Naive thymus-derived CD4-positive, alpha-beta T cell (primary cell): ENCODE measurements at regions not wholly inside any gene's neighbourhood (a gene's known extent, or its start where the extent isn't known, plus 50 kb on each side); places are given as distances from the start of the nearest gene placed in this dataset.

Experiments used
- ATAC-seq: fragments of 150-1000 bp; cut with Tn5 transposase; 2 replicates; pipeline ENCODE4 v1.10.0; 2021; ENCODE audit warnings: mild to moderate bottlenecking, moderate library complexity
- CTCF ChIA-PET: fragments of 350-600 bp; sonication (Branson Sonifier 250); formaldehyde crosslinking; loops from one replicate; lab custom pipeline; 2021; ENCODE audit warnings: antibody characterized with exemption; lab: Charles Lee
- POLR2A ChIA-PET: fragments of 350-600 bp; sonication (Branson Sonifier 250); formaldehyde crosslinking; loops from one replicate; lab custom pipeline; 2021; ENCODE audit warnings: antibody characterized with exemption, inconsistent platforms; lab: Charles Lee
- DNase-seq, 9 donors: peaks; one replicate each; pipeline versions ENCODE4 v3.0.0 to v3.0.0-alpha.2; 2020 to 2022; ENCODE audit warnings: mixed read lengths in 1 of 9
- H3K27ac ChIP-seq: one replicate; pipeline ENCODE4 v1.7.0; 2013; ENCODE audit warnings: mild to moderate bottlenecking, low read depth, low read length, moderate library complexity
- H3K27me3 ChIP-seq, 2 donors: one replicate each; pipeline ENCODE4 v1.7.0; 2013; ENCODE audit warnings: low read length in 2 of 2, mild to moderate bottlenecking in 2 of 2, moderate library complexity in 2 of 2; ENCODE audit not compliant: control insufficient read depth in 2 of 2, insufficient read depth in 2 of 2
- H3K36me3 ChIP-seq, 3 experiments: 1 replicate in 2 of 3; 2 replicates in 1 of 3; pipeline ENCODE4 v1.7.0; 2013; ENCODE audit warnings: low read length in 3 of 3, mild to moderate bottlenecking in 3 of 3, moderate library complexity in 1 of 3; ENCODE audit not compliant: insufficient read depth in 3 of 3, control insufficient read depth in 2 of 3
- H3K4me1 ChIP-seq, 2 donors: one replicate each; pipeline ENCODE4 v1.7.0; 2013; ENCODE audit warnings: low read length in 2 of 2, mild to moderate bottlenecking in 2 of 2, moderate library complexity in 1 of 2; ENCODE audit not compliant: control insufficient read depth in 2 of 2, insufficient read depth in 2 of 2
- H3K4me3 ChIP-seq: 2 replicates; pipeline ENCODE4 v1.7.0; 2013; ENCODE audit warnings: mild to moderate bottlenecking, low read length
- H3K9me3 ChIP-seq, 3 experiments: 1 replicate in 2 of 3; 2 replicates in 1 of 3; pipeline ENCODE4 v1.7.0; 2013; ENCODE audit warnings: low read length in 3 of 3; ENCODE audit not compliant: control insufficient read depth in 2 of 3
- H3K27ac Mint-ChIP-seq, 9 donors: one replicate each; pipeline ENCODE4 v1.8.0; 2020 to 2022; ENCODE audit warnings: mixed read lengths in 9 of 9, mild to moderate bottlenecking in 8 of 9, moderate library complexity in 5 of 9, inconsistent platforms in 2 of 9
- H3K27me3 Mint-ChIP-seq, 5 donors: one replicate each; pipeline ENCODE4 v1.8.0; 2021 to 2022; ENCODE audit warnings: mixed read lengths in 5 of 5, mild to moderate bottlenecking in 1 of 5
- H3K36me3 Mint-ChIP-seq, 5 donors: one replicate each; pipeline ENCODE4 v1.8.0; 2020 to 2022; ENCODE audit warnings: mixed read lengths in 5 of 5, mild to moderate bottlenecking in 3 of 5, inconsistent platforms in 1 of 5
- H3K4me1 Mint-ChIP-seq, 7 donors: one replicate each; pipeline ENCODE4 v1.8.0; 2020 to 2022; ENCODE audit warnings: mixed read lengths in 7 of 7, mild to moderate bottlenecking in 3 of 7, inconsistent platforms in 1 of 7
- H3K4me3 Mint-ChIP-seq, 10 donors: one replicate each; pipeline ENCODE4 v1.8.0; 2020 to 2022; ENCODE audit warnings: mild to moderate bottlenecking in 10 of 10, mixed read lengths in 10 of 10, moderate library complexity in 6 of 10, inconsistent platforms in 2 of 10
- H3K9me3 Mint-ChIP-seq, 11 donors: one replicate each; pipeline ENCODE4 v1.8.0; 2020 to 2022; ENCODE audit warnings: mixed read lengths in 11 of 11, mild to moderate bottlenecking in 4 of 11, inconsistent platforms in 1 of 11, moderate library complexity in 1 of 11
- intact Hi-C, 2 donors: fragments of 100-400 bp; cut with micrococcal nuclease; formaldehyde crosslinking; loops; one replicate each; pipeline ENCODE4 v1.15.1; 2023

- H3K36me3 ChIP-seq, result no peaks in the 10 kb centered on the region
- POLR2A ChIA-PET, result no interaction called here
- H3K4me1 ChIP-seq, result no peaks in the 10 kb centered on the region
- H3K27me3 ChIP-seq, result no peaks in the 10 kb centered on the region
- ATAC-seq (no peak), DNase-seq (no peak)
- Mint-ChIP-seq H3K9me3 (peaks cover 0 to 10% (median 0%) of the 10 kb centered on the region in 11 donors), H3K27me3 (peaks cover 0 to 42% (median 8%) of the 10 kb centered on the region in 5 donors), H3K36me3 (peaks cover 0 to 5% (median 0%) of the 10 kb centered on the region in 5 donors), H3K4me1 (no peaks in the 10 kb centered on the region), H3K4me3 (no peak overlapping the region), H3K27ac (no peak overlapping the region)
- H3K27ac ChIP-seq, result no peak overlapping the region
- no peak overlapping the region for H3K4me3 ChIP-seq
- intact Hi-C loops, result no loop called here
- CTCF ChIA-PET, result no interaction called here
- H3K9me3 ChIP-seq, result no peaks in the 10 kb centered on the region
Measured at GRCh38 chr10:6944436-6944835, 364.4 kb upstream of the PRKCQ start.

DNA sequence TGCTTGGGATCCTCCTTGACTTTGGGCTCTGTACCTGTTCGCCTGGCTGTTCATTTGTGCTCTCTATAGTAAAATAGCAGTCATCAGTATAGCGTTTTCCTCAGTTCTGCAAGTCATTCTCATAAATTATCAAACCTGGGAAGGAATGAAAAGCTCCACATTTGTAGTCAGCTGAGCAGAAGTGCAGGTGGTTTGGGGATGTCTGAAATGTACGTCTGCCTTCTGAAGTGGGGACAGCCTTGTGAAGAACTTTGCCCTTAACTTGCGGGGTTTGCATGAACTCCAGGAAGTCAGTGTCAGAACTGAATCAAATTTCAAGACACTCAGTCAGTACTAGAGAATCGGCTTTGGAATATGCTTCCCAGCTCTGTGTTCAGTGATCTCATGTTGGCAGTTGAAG lies 358.3 kb upstream of the PRKCQ start:
- no peaks in the 10 kb centered on the region for H3K4me1 ChIP-seq
- H3K9me3 Mint-ChIP-seq, result peaks cover 0 to 16% (median 5%) of the 10 kb centered on the region in 11 donors
- POLR2A ChIA-PET, result no interaction called here
- no peak overlapping the region for H3K4me3 Mint-ChIP-seq
- no peak overlapping the region for H3K27ac Mint-ChIP-seq
- CTCF ChIA-PET, result interaction anchor here (0.7 kb wide), 1 partner anchor 80 kb away, joined by 3 read pairs; no protein-coding TSS in a partner anchor
- peaks cover 0 to 9% (median 4%) of the 10 kb centered on the region in 5 donors for H3K36me3 Mint-ChIP-seq
- peaks cover 0 to 37% (median 4%) of the 10 kb centered on the region in 5 donors for H3K27me3 Mint-ChIP-seq
- intact Hi-C loops, result no loop called here
- H3K36me3 ChIP-seq, result no peaks in the 10 kb centered on the region
- H3K9me3 ChIP-seq, result no peaks in the 10 kb centered on the region
- no peak for ATAC-seq
- no peaks in the 10 kb centered on the region for H3K4me1 Mint-ChIP-seq
- no peak for DNase-seq
- H3K27me3 ChIP-seq, result no peaks in the 10 kb centered on the region
- no peak overlapping the region for H3K4me3 ChIP-seq
- H3K27ac ChIP-seq, result no peak overlapping the region

- Histone ChIP-seq H3K9me3 (no peaks in the 10 kb centered on the region), H3K4me3 (no peak overlapping the region), H3K27me3 (no peaks in the 10 kb centered on the region), H3K27ac (no peak overlapping the region), H3K4me1 (no peaks in the 10 kb centered on the region), H3K36me3 (no peaks in the 10 kb centered on the region)
- peaks cover 0 to 16% (median 5%) of the 10 kb centered on the region in 11 donors for H3K9me3 Mint-ChIP-seq
- no peak overlapping the region for H3K27ac Mint-ChIP-seq
- no peak overlapping the region for H3K4me3 Mint-ChIP-seq
- H3K36me3 Mint-ChIP-seq, result peaks cover 0 to 9% (median 4%) of the 10 kb centered on the region in 5 donors
- ChIA-PET POLR2A (no interaction called here), CTCF (no interaction called here)
- DNase-seq (no peak), ATAC-seq (no peak)
- intact Hi-C loops, result no loop called here
- H3K27me3 Mint-ChIP-seq, result peaks cover 0 to 35% (median 4%) of the 10 kb centered on the region in 5 donors
- H3K4me1 Mint-ChIP-seq, result no peaks in the 10 kb centered on the region
Measured at GRCh38 chr10:6936931-6937330, 356.9 kb upstream of the PRKCQ start.

- no peaks in the 10 kb centered on the region for H3K27me3 ChIP-seq
- peak overlapping the region in 2 of 9 donors; percentile 23 to 53 for H3K27ac Mint-ChIP-seq
- H3K4me1 ChIP-seq, result peaks cover 26 to 46% of the 10 kb centered on the region in 2 donors
- H3K36me3 ChIP-seq, result no peaks in the 10 kb centered on the region
- peaks cover 0 to 10% (median 4%) of the 10 kb centered on the region in 5 donors for H3K27me3 Mint-ChIP-seq
- intact Hi-C loops, result loop anchor here (2.0 to 10.0 kb wide), 4 partner anchors 46 to 514 kb away; no protein-coding TSS in a partner anchor
- ATAC-seq (no peak), DNase-seq (no peak)
- peaks cover 0 to 1% (median 0%) of the 10 kb centered on the region in 11 donors for H3K9me3 Mint-ChIP-seq
- H3K9me3 ChIP-seq, result no peaks in the 10 kb centered on the region
- CTCF ChIA-PET, result interaction anchor here (0.6 to 1.4 kb wide), 2 partner anchors 9 to 483 kb away, joined by 3 to 5 read pairs; no protein-coding TSS in a partner anchor
- peak overlapping the region in 2 of 10 donors; percentile 1 to 35 for H3K4me3 Mint-ChIP-seq
- H3K4me3 ChIP-seq, result no peak overlapping the region
- POLR2A ChIA-PET, result no interaction called here
- peaks cover 0 to 5% (median 0%) of the 10 kb centered on the region in 5 donors for H3K36me3 Mint-ChIP-seq
- no peak overlapping the region for H3K27ac ChIP-seq
- peaks cover 25 to 46% (median 34%) of the 10 kb centered on the region in 7 donors for H3K4me1 Mint-ChIP-seq
Measured at GRCh38 chr10:6929148-6929830, 349.2 kb upstream of the PRKCQ start.

- peak overlapping the region; percentile 39 for H3K4me3 ChIP-seq
- H3K27me3 Mint-ChIP-seq, result peaks cover 0 to 10% (median 4%) of the 10 kb centered on the region in 5 donors
- no peaks in the 10 kb centered on the region for H3K36me3 ChIP-seq
- no peaks in the 10 kb centered on the region for H3K27me3 ChIP-seq
- H3K9me3 ChIP-seq, result no peaks in the 10 kb centered on the region
- ChIA-PET CTCF (interaction anchor here (0.6 to 1.4 kb wide), 3 partner anchors 8 to 484 kb away, joined by 3 to 5 read pairs (median 4); no protein-coding TSS in a partner anchor), POLR2A (interaction anchor here (0.6 kb wide), 1 partner anchor 234 kb away, joined by 3 read pairs; no protein-coding TSS in a partner anchor)
- intact Hi-C loops, result loop anchor here (2.0 to 10.0 kb wide), 4 partner anchors 46 to 514 kb away; no protein-coding TSS in a partner anchor
- H3K27ac Mint-ChIP-seq, result peak overlapping the region in 4 of 9 donors; percentile 12 to 95 (median 50)
- peaks cover 25 to 46% (median 34%) of the 10 kb centered on the region in 7 donors for H3K4me1 Mint-ChIP-seq
- no peak overlapping the region for H3K27ac ChIP-seq
- H3K4me1 ChIP-seq, result peaks cover 26 to 50% of the 10 kb centered on the region in 2 donors
- peak overlapping the region in 9 of 10 donors; percentile 70 to 86 (median 79) for H3K4me3 Mint-ChIP-seq
- H3K36me3 Mint-ChIP-seq, result peaks cover 0 to 7% (median 0%) of the 10 kb centered on the region in 5 donors
- ATAC-seq (peak; percentile 23), DNase-seq (no peak)
- no peaks in the 10 kb centered on the region for H3K9me3 Mint-ChIP-seq
Measured at GRCh38 chr10:6928586-6928985, 348.5 kb upstream of the PRKCQ start.

GRCh38 chr10:6926971-6927370 lies 346.9 kb upstream of the PRKCQ start:
- no peaks in the 10 kb centered on the region for H3K36me3 ChIP-seq
- POLR2A ChIA-PET, result interaction anchor here (0.7 kb wide), 1 partner anchor 385 kb away, joined by 3 read pairs; no protein-coding TSS in a partner anchor
- H3K9me3 ChIP-seq, result no peaks in the 10 kb centered on the region
- Mint-ChIP-seq H3K4me1 (peaks cover 25 to 46% (median 34%) of the 10 kb centered on the region in 7 donors), H3K4me3 (peak overlapping the region in 9 of 10 donors; percentile 26 to 80 (median 72)), H3K36me3 (peaks cover 0 to 7% (median 0%) of the 10 kb centered on the region in 5 donors), H3K27me3 (peaks cover 0 to 10% (median 4%) of the 10 kb centered on the region in 5 donors), H3K9me3 (no peaks in the 10 kb centered on the region), H3K27ac (peak overlapping the region in 3 of 9 donors; percentile 12 to 81 (median 49))
- peak overlapping the region; percentile 25 for H3K4me3 ChIP-seq
- no peaks in the 10 kb centered on the region for H3K27me3 ChIP-seq
- H3K27ac ChIP-seq, result no peak overlapping the region
- peaks cover 26 to 50% of the 10 kb centered on the region in 2 donors for H3K4me1 ChIP-seq
- intact Hi-C loops, result loop anchor here (1.0 to 10.0 kb wide), 8 partner anchors 55 to 861 kb away; partner anchors contain the start of genes ATP5F1C (in 1 of the 2) and SFMBT2 (in 1 of the 2)
- CTCF ChIA-PET, result interaction anchor here (0.9 kb wide), 1 partner anchor 760 kb away, joined by 3 read pairs; no protein-coding TSS in a partner anchor
- DNase-seq (no peak), ATAC-seq (no peak)
